ENCODE measurements at regions not wholly inside any gene's neighbourhood (a gene's known extent, or its start where the extent isn't known, plus 50 kb on each side); places are given as distances from the start of the nearest gene placed in this dataset.

- H3F3A ChIP-seq (ENCODE audit: low read depth) = no peaks in the 10 kb centered on the region
- no peaks in the 10 kb centered on the region for H3K27me3 Mint-ChIP-seq (ENCODE audit: insufficient read depth, low read depth)
- no peak overlapping the region for H3K4me2 ChIP-seq
- no peak overlapping the region for H2AFZ ChIP-seq (replicated peaks)
- H3K79me2 ChIP-seq (ENCODE audit: low read depth) = no peaks in the 10 kb centered on the region
- H3K36me3 ChIP-seq = no peaks in the 10 kb centered on the region
- TF ChIP-seq EZH2 (IDR thresholded peaks at IDR 0.05) = no peak
- TF ChIP-seq EZH2phosphoT487 (IDR thresholded peaks at IDR 0.05) = no peak
- no peak for TF ChIP-seq CTCF (IDR thresholded peaks at IDR 0.05)
- DNase-seq (ENCODE audit: low spot score) = no peak
- no peak overlapping the region for H3K9ac ChIP-seq
- no peaks in the 10 kb centered on the region for H3K4me1 Mint-ChIP-seq
- H4K20me1 ChIP-seq (ENCODE audit: low read depth) = no peaks in the 10 kb centered on the region
- H3K27ac Mint-ChIP-seq = no peak overlapping the region
- peaks cover 2% of the 10 kb centered on the region for H3K9me3 Mint-ChIP-seq
- no peak overlapping the region for H3K4me3 ChIP-seq
- H3K9me3 ChIP-seq (ENCODE audit: low read depth) = no peaks in the 10 kb centered on the region
- no peaks in the 10 kb centered on the region for H3K27me3 ChIP-seq
- H3K4me3 Mint-ChIP-seq = no peak overlapping the region
- no peak overlapping the region for H3K27ac ChIP-seq
- no peaks in the 10 kb centered on the region for H3K36me3 Mint-ChIP-seq
- H3K4me1 ChIP-seq = no peaks in the 10 kb centered on the region
These were observed 287.0 kb downstream of the SP3 start for GRCh38 chr2:173678186-173678585.

GRCh38 chr2:173680574-173680973, 284.6 kb downstream of the SP3 start:
- no peaks in the 10 kb centered on the region for H3K79me2 ChIP-seq (ENCODE audit: low read depth)
- H3K27me3 ChIP-seq = no peaks in the 10 kb centered on the region
- no peaks in the 10 kb centered on the region for H3K27me3 Mint-ChIP-seq (ENCODE audit: insufficient read depth, low read depth)
- no peak overlapping the region for H2AFZ ChIP-seq (replicated peaks)
- TF ChIP-seq EZH2 (IDR thresholded peaks at IDR 0.05) (no peak), EZH2phosphoT487 (IDR thresholded peaks at IDR 0.05) (no peak), CTCF (IDR thresholded peaks at IDR 0.05) (no peak)
- no peaks in the 10 kb centered on the region for H4K20me1 ChIP-seq (ENCODE audit: low read depth)
- no peaks in the 10 kb centered on the region for H3F3A ChIP-seq (ENCODE audit: low read depth)
- H3K9me3 ChIP-seq (ENCODE audit: low read depth) = no peaks in the 10 kb centered on the region
- no peak overlapping the region for H3K4me2 ChIP-seq
- no peak for DNase-seq (ENCODE audit: low spot score)
- peaks cover 2% of the 10 kb centered on the region for H3K9me3 Mint-ChIP-seq
- peaks cover 13% of the 10 kb centered on the region for H3K4me1 ChIP-seq
- no peak overlapping the region for H3K27ac ChIP-seq
- no peak overlapping the region for H3K27ac Mint-ChIP-seq
- no peaks in the 10 kb centered on the region for H3K36me3 Mint-ChIP-seq
- H3K4me3 Mint-ChIP-seq = no peak overlapping the region
- H3K4me3 ChIP-seq = no peak overlapping the region
- peaks cover 17% of the 10 kb centered on the region for H3K4me1 Mint-ChIP-seq
- H3K9ac ChIP-seq = no peak overlapping the region
- H3K36me3 ChIP-seq = no peaks in the 10 kb centered on the region

GRCh38 chr2:173681881-173682650, 283.1 kb downstream of the SP3 start:
- Mint-ChIP-seq H3K4me1 (peaks cover 23% of the 10 kb centered on the region), H3K9me3 (peaks cover 2% of the 10 kb centered on the region), H3K27ac (no peak overlapping the region), H3K4me3 (no peak overlapping the region), H3K27me3 (ENCODE audit: insufficient read depth, low read depth) (no peaks in the 10 kb centered on the region), H3K36me3 (no peaks in the 10 kb centered on the region)
- Histone ChIP-seq H3K79me2 (ENCODE audit: low read depth) (no peaks in the 10 kb centered on the region), H3K4me1 (peaks cover 13% of the 10 kb centered on the region), H3K27ac (no peak overlapping the region), H3K9ac (no peak overlapping the region), H3K4me3 (no peak overlapping the region), H3K27me3 (no peaks in the 10 kb centered on the region), H3K9me3 (ENCODE audit: low read depth) (no peaks in the 10 kb centered on the region), H3K4me2 (no peak overlapping the region), H4K20me1 (ENCODE audit: low read depth) (no peaks in the 10 kb centered on the region), H3F3A (ENCODE audit: low read depth) (no peaks in the 10 kb centered on the region), H3K36me3 (no peaks in the 10 kb centered on the region), H2AFZ (replicated peaks) (no peak overlapping the region)
- TF ChIP-seq CTCF (IDR thresholded peaks at IDR 0.05) (no peak), EZH2 (IDR thresholded peaks at IDR 0.05) (no peak), EZH2phosphoT487 (IDR thresholded peaks at IDR 0.05) (no peak)
- no peak for DNase-seq (ENCODE audit: low spot score)

Data from neural progenitor cell (in vitro differentiated cells).